T-helper 2 cell (primary cell): ENCODE measurements at regions not wholly inside any gene's neighbourhood (a gene's known extent, or its start where the extent isn't known, plus 50 kb on each side); places are given as distances from the start of the nearest gene placed in this dataset.

ENCODE experiments used
- DNase-seq, 5 experiments: peaks; one replicate each; pipeline versions ENCODE4 v3.0.0 to v3.0.0-alpha.2; 2012 to 2022

GRCh38 chr4:11342401-11342800 is 86.3 kb downstream of the HS3ST1 start:
- no peak for DNase-seq

- no peak for DNase-seq
Observed at GRCh38 chr4:11341337-11342043, 87.2 kb downstream of the HS3ST1 start.

- no peak for DNase-seq
Observed at GRCh38 chr4:11338956-11339782, 89.5 kb downstream of the HS3ST1 start.

DNA sequence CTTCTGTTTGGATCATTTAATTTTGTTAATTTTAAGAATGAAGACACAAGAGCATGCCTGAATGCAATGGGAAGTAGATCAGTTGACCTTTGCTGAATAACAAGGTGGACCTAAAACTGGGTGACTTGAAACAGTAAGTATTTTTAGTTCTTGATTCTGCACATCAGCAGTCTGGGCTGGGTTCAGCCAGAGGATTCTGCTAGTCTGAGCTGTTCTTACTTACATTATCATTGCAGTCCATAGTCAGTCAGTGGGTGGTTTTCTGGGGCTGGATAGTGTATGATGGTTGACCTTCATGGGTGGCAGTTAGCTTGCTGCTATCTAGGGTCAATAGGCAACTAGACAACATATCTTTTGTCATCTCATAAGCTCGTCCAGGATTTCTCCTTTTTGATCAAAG is 91.4 kb downstream of the HS3ST1 start:
- DNase-seq, result no peak

GRCh38 chr4:11336435-11336834 is 92.3 kb downstream of the HS3ST1 start:
- DNase-seq, result no peak

DNA sequence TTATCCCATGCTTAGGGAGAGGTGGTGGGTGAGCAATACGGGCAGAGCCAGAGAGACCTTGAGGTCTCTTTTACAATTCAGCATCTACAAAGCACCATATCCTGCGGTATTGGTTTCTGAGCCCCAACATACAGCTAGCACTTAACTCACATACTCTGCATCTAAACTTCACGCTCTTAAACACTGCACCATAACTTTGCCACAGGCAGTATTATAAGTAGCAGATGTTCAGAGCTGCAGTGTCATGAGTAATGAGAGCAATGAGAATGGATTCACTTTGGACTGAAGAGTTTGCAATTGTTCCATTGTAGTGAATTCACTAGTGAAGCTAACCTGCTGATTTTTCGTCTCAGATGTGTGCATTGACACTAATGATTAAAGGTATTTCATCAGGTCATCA is 93.8 kb downstream of the HS3ST1 start:
- no peak for DNase-seq

DNA sequence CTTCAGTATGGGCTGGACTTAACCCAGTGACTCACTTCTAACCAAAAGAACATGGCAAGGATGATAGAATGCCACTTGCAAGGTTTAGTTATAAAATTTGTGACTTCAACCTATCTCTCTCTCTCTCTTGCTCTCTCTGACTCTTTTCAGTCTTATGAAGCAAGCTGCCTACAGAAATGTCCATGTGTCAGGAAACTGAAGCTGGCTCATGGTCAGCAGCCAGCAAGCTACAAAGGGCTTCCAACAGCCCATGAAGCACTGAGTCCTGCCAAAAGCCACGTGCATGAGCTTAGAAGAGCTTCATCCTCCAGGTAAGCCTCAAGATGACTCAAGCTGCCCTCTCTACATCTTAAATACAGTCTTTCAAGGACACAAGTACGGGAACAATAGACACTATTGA is 100.3 kb downstream of the HS3ST1 start:
- no peak for DNase-seq

- DNase-seq, result no peak
Observed at GRCh38 chr4:11326021-11326420, 102.7 kb downstream of the HS3ST1 start.

GRCh38 chr4:11323771-11324170 is 104.9 kb downstream of the HS3ST1 start:
- no peak for DNase-seq

GRCh38 chr4:11313157-11313943 is 115.3 kb downstream of the HS3ST1 start:
- no peak for DNase-seq

GRCh38 chr4:11312389-11312788 is 116.3 kb downstream of the HS3ST1 start:
- DNase-seq, result no peak

DNA sequence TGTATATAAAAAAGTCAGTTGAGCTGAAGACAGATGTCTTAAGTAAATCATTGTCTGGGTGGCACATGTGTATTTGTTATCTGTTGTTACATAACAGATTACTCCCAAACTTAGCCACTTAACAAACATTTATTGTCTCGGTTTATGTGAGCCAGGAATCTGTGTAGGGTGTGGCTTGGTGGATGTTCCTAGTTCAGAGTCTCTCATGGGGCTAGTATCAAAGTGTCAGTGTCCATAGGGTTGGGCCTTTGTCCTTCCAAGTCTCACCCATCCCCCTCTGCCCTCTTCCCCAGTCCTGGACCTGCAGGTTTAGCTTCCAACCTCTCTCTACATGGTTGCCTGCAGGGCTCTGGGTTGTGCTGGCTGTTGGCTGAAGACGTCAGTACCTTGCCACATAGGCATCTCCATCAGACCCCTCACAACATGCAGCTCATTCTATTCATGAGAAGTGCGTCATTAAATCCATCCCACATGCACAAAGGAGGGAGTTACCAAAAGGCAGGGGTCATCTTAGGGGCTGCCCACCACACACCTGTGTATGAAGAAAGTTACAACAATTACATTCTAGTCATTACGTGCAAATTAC is 127.5 kb downstream of the HS3ST1 start:
- no peak for DNase-seq

DNA sequence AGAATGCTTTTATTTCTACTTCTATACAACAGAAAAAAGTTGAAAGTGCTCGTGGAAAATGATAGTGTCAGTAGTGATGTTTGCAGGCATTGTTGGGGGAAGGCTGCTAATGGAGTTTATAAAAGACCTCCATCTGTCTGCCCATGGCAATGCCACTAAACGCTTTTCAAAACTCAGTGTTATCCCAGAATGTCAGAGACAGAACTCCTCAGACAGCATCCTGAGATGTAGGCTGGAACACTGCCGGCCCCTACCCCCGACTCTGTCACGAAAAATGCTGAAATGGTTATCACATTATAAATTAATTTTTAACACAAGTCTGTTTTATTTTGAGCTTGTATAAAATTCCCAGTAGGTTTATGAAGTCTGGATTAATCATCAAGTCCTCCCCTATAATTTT is 128.9 kb downstream of the HS3ST1 start:
- no peak for DNase-seq

DNA sequence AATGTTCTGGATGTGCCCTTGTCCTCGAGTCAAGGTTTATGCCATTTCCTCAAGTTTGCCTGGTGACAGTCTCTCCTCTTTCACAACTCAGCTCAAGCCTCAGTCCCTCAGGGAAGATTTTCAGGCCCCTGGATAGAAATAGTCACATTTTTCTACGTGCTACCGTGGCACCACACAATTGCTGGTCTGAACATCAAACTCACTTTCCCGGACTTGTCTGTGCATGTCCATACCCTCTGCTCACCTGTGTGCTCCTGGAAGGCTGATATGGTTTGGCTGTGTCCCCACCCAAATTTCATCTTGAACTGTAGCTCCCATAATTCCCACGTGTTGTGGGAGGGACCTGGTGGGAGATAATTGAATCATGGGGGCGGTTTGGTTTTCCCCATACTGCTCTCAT is 129.7 kb downstream of the HS3ST1 start:
- no peak for DNase-seq

DNA sequence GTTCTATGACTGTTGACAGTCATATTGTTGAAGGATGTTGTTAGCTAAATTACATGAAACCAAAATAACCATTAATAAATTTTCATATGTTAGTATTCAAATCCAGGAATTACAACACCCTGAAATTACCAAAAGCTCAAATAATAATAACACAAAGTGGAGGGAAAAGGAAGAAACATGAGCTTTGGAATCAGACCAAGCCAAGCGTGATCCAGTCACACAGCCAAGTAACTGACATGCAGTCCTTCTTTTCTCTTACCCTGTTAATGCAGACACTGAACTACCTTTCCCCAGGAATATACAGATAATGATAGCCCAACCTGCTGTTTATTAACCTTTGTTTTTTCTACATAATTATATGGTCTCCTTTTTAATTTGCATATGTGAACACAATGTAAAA is 130.2 kb downstream of the HS3ST1 start:
- DNase-seq, result no peak

GRCh38 chr4:11297627-11298026 is 131.1 kb downstream of the HS3ST1 start:
- no peak for DNase-seq

DNA sequence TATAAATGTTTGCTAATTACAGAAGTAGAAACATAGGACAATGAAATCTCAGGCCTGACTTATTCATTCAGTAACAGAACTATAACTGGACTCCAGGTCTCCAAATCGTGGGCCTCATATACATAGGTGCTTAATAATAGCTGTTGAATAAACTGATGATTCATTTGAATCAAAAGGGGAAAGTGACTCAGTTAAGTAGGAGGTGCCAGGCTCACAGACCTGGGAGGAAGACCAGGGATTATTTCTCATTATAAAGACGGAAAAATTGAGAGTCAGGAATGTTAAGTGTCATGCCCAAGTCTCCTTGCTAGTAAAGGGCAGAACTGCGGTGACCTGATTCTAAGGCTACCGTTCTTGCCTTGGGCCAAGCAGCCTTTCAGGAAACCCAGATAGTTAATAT is 131.5 kb downstream of the HS3ST1 start:
- no peak for DNase-seq

DNA sequence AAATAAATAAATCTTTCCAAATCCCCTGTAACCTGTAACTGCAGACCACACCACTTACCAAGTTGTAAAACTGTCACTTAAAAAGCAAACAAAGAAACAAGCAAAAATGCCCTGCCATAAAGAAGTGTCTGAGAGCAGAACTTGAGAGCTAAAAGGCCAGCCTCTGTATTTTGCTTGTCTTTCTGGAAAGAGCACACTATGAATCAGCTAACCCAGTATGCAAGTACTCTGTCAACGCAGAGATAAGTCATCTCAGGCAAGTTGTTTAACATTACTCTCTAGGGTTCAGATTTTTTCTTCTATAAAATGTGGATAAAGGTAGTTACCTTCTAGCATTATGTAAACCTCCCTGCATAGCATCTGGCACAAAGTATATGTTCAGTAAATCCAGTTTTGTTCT is 134.8 kb downstream of the HS3ST1 start:
- no peak for DNase-seq

GRCh38 chr4:11287055-11287454 is 141.6 kb downstream of the HS3ST1 start:
- DNase-seq, result no peak

- DNase-seq, result no peak
Observed at GRCh38 chr4:11286533-11286932, 142.2 kb downstream of the HS3ST1 start.

DNA sequence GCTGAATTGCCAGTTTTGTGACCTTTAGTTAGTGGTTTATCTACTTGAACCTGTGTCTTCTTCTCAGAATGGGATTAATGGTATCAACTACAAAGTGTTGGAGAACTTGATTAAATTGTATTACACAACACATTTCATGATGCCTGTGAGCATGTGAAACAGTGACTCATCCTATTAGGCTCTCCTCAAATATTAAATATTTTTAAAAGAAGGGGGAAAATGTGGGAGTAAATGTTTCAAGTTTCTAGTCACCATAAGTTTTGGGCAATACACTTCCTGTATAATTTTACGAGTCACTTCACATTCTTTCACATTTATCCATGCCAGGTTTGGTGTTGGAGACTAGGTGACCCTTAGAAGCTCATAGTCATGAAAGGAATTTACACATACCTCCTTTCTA is 147.0 kb downstream of the HS3ST1 start:
- no peak for DNase-seq

GRCh38 chr4:11271263-11271662 is 157.4 kb downstream of the HS3ST1 start:
- DNase-seq, result no peak

DNA sequence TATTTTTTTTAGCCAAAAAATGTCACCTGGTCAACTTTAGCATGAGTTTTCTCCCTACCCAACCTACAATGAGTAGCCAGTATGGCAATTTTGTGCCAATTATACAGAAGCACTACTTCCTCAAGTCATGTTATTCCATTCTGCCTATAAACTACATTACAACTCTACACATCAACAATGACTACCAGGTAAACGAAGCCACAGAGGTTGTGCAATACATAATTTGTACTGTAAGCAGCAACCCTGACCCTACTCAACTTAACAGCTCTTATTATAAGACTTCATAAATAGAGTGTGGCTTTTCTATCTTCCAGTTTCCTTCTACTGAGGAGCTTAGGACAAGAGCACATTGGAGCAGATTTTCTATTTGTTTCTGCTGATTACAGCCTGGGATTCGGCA is 160.5 kb downstream of the HS3ST1 start:
- DNase-seq, result no peak
